Breast epithelium (tissue), 4 donors: ENCODE measurements at regions not wholly inside any gene's neighbourhood (a gene's known extent, or its start where the extent isn't known, plus 50 kb on each side); places are given as distances from the start of the nearest gene placed in this dataset.

Experiments used
- DNase-seq, 2 donors: peaks; one replicate each; pipeline ENCODE4 v3.0.0-alpha.2; 2019; ENCODE audit warnings: low spot score in 2 of 2
- H3K27ac ChIP-seq, 2 donors: fragments of 200-600 bp; sonication (generic) in 1 of 2; one replicate each; pipeline ENCODE4 v1.5.1; 2016 to 2019; ENCODE audit warnings: mild to moderate bottlenecking in 1 of 2
- H3K27me3 ChIP-seq, 2 donors: fragments of 200-600 bp; sonication (generic) in 1 of 2; one replicate each; pipeline versions ENCODE4 v1.5.1 to v1.6.0; 2017 to 2019; ENCODE audit warnings: control low read depth in 1 of 2, mild to moderate bottlenecking in 1 of 2
- H3K36me3 ChIP-seq: fragments of 200-600 bp; one replicate; pipeline ENCODE4 v1.5.1; 2019
- H3K4me1 ChIP-seq, 2 donors: fragments of 200-600 bp; sonication (generic); one replicate each; pipeline ENCODE4 v1.5.1; 2016 to 2019; ENCODE audit warnings: control low read depth in 1 of 2
- H3K4me3 ChIP-seq, 3 donors: fragments of 200-600 bp; sonication (generic); 1 replicate in 2 of 3; 2 replicates in 1 of 3; pipeline ENCODE4 v1.5.1; 2016 to 2019; ENCODE audit warnings: mild to moderate bottlenecking in 3 of 3, moderate library complexity in 2 of 3
- H3K9me3 ChIP-seq, 2 donors: fragments of 200-600 bp; sonication (generic) in 1 of 2; one replicate each; pipeline ENCODE4 v1.5.1; 2016 to 2019; ENCODE audit warnings: control low read depth in 1 of 2
- CTCF ChIP-seq, 3 donors: fragments of 450-650 bp; IDR thresholded peaks; one replicate each; pipeline ENCODE4 v1.5.1; 2016 to 2017; ENCODE audit warnings: antibody characterized with exemption in 3 of 3, mild to moderate bottlenecking in 3 of 3, moderate library complexity in 3 of 3
- POLR2A ChIP-seq: fragments of 450-650 bp; IDR thresholded peaks from one replicate; pipeline ENCODE4 v1.6.1; 2016; ENCODE audit warnings: antibody characterized with exemption, mild to moderate bottlenecking, moderate library complexity
- POLR2AphosphoS5 ChIP-seq, 3 donors: sonication (generic); formaldehyde crosslinking; IDR thresholded peaks; one replicate each; pipeline ENCODE4 v1.6.1; 2017; ENCODE audit warnings: antibody characterized with exemption in 3 of 3
- intact Hi-C: fragments of 100-400 bp; cut with DNase I; formaldehyde crosslinking; loops from one replicate; pipeline ENCODE4 v1.15.1; 2023; ENCODE audit warnings: low total_unique reads

- Histone ChIP-seq H3K27ac (no peak overlapping the region), H3K36me3 (peaks cover 3% of the 10 kb centered on the region), H3K4me1 (no peaks in the 10 kb centered on the region), H3K27me3 (no peaks in the 10 kb centered on the region), H3K9me3 (no peaks in the 10 kb centered on the region), H3K4me3 (no peak overlapping the region)
- TF ChIP-seq CTCF (IDR thresholded peaks at IDR 0.05): no peak
- TF ChIP-seq POLR2A: no peak
- TF ChIP-seq POLR2AphosphoS5 (IDR thresholded peaks at IDR 0.05): no peak
- no peak for DNase-seq
- intact Hi-C loops: no loop called here
Measured at GRCh38 chr5:23649594-23649993, 142.2 kb downstream of the PRDM9 start.

- H3K27ac ChIP-seq: no peak overlapping the region
- H3K36me3 ChIP-seq: peaks cover 3% of the 10 kb centered on the region
- no peak overlapping the region for H3K4me3 ChIP-seq
- H3K9me3 ChIP-seq: no peaks in the 10 kb centered on the region
- intact Hi-C loops: no loop called here
- H3K4me1 ChIP-seq: no peaks in the 10 kb centered on the region
- H3K27me3 ChIP-seq: no peaks in the 10 kb centered on the region
- no peak for DNase-seq
- TF ChIP-seq POLR2AphosphoS5 (IDR thresholded peaks at IDR 0.05): no peak
- no peak for TF ChIP-seq CTCF (IDR thresholded peaks at IDR 0.05)
- no peak for TF ChIP-seq POLR2A
Measured at GRCh38 chr5:23655674-23656073, 148.3 kb downstream of the PRDM9 start.

- DNase-seq: no peak
- Histone ChIP-seq H3K4me1 (no peaks in the 10 kb centered on the region), H3K4me3 (no peak overlapping the region), H3K27ac (no peak overlapping the region), H3K9me3 (peaks cover 9 to 18% of the 10 kb centered on the region in 2 donors), H3K27me3 (no peaks in the 10 kb centered on the region), H3K36me3 (no peaks in the 10 kb centered on the region)
- intact Hi-C loops: no loop called here
- TF ChIP-seq CTCF (IDR thresholded peaks at IDR 0.05) (no peak), POLR2AphosphoS5 (IDR thresholded peaks at IDR 0.05) (no peak), POLR2A (no peak)
Measured at GRCh38 chr5:23675456-23675855, 168.0 kb downstream of the PRDM9 start.

GRCh38 chr5:23677996-23678395 lies 170.6 kb downstream of the PRDM9 start:
- Histone ChIP-seq H3K4me3 (no peak overlapping the region), H3K27ac (no peak overlapping the region), H3K36me3 (no peaks in the 10 kb centered on the region), H3K9me3 (peaks cover 9 to 18% of the 10 kb centered on the region in 2 donors), H3K27me3 (no peaks in the 10 kb centered on the region), H3K4me1 (no peaks in the 10 kb centered on the region)
- TF ChIP-seq POLR2A: no peak
- no peak for TF ChIP-seq CTCF (IDR thresholded peaks at IDR 0.05)
- no peak for TF ChIP-seq POLR2AphosphoS5 (IDR thresholded peaks at IDR 0.05)
- no peak for DNase-seq
- intact Hi-C loops: no loop called here

GRCh38 chr5:23684103-23684502 lies 176.7 kb downstream of the PRDM9 start:
- Histone ChIP-seq H3K27ac (no peak overlapping the region), H3K4me3 (no peak overlapping the region), H3K9me3 (no peaks in the 10 kb centered on the region), H3K4me1 (no peaks in the 10 kb centered on the region), H3K27me3 (no peaks in the 10 kb centered on the region), H3K36me3 (no peaks in the 10 kb centered on the region)
- intact Hi-C loops: no loop called here
- no peak for DNase-seq
- TF ChIP-seq CTCF (IDR thresholded peaks at IDR 0.05): no peak
- TF ChIP-seq POLR2AphosphoS5 (IDR thresholded peaks at IDR 0.05): no peak
- TF ChIP-seq POLR2A: no peak
